Cardiac septum (tissue), 1 donor: ENCODE measurements at regions not wholly inside any gene's neighbourhood (a gene's known extent, or its start where the extent isn't known, plus 50 kb on each side); places are given as distances from the start of the nearest gene placed in this dataset.

ENCODE experiments used
- DNase-seq: peaks from one replicate; pipeline ENCODE4 v3.0.0-alpha.2; 2020; ENCODE audit warnings: low spot score
- intact Hi-C: fragments of 100-400 bp; cut with DNase I; formaldehyde crosslinking; loops from one replicate; pipeline ENCODE4 v1.14.0; 2022
- donor health status: DM: no; HTN: no; CAD: no.

DNA sequence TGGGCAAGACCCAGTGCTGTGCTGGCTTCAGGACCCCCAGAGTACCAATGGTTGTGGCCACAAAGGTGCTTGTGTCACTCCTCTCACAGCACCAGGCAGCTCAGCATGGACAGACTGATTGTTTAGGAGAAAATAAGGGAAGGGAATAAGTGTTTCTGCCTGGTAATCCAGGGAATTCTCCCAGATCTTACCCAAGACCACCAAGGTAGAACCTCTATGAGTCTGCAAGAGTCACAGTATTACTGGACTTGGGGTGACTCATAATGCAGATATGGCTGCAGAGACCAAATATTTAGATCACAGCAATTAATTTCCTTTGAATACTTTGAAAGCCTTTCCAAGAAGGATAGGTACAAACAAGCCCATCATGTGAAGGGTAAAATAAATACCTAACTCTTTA is 1178.3 kb upstream of the FLRT2 start:
- intact Hi-C loops, result no loop called here
- no peak for DNase-seq

DNA sequence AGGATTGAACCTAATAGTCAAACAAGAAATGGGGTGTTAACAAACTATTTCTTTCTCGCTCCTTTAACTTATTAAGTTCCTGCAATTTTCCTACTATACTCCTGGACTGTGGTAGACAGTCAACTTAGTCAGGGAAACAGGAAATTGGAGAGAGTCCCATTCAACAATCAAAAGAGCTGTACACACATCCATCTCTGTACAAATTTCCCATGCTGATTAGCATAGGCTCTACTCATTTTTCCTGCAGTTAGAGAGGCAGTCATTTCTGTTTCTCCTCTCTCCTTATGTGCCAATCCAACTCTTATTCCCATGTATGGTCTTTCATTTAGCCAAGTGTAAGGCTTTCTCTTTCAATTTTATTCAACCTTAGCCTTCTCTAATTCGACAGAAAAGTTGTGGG is 1168.5 kb upstream of the FLRT2 start:
- intact Hi-C loops, result no loop called here
- no peak for DNase-seq

DNA sequence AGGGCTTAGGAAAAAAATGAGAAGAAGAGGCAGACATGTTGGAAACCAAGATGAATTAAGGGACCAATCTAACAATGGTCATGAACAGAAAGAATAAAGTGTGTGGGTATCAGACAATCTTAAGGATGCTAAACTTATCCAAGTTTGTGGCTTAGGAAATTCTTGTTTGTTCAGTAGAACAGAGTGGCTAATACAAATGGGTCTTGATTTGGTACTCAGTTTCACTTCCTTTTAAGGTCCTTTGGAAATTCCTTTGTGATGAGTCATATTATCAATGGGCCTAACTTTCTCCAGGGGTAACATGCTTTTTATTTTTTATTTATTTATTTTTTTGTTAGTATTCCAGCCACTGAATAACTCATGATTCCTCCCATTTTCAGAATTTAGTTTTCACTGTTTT is 1154.7 kb upstream of the FLRT2 start:
- intact Hi-C loops, result no loop called here
- DNase-seq, result no peak

DNA sequence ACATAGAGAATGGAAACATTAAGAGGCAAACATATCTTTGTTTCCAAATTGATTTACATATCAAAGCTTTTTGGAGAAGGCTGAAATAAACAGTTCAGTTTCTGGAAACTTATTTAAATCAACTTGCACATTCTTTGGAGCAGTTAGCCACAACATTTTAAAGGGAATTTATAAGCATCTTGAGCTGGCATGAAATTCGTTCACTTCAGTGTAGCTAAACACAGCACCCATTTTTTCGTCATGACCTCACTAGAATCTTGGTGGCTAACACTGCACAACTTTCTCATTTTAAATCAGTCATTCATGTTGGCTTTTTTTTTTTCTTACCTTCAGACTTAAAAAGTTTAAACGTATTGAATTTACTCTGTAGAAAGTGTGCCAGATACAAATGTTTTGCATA is 1139.9 kb upstream of the FLRT2 start:
- DNase-seq, result no peak

DNA sequence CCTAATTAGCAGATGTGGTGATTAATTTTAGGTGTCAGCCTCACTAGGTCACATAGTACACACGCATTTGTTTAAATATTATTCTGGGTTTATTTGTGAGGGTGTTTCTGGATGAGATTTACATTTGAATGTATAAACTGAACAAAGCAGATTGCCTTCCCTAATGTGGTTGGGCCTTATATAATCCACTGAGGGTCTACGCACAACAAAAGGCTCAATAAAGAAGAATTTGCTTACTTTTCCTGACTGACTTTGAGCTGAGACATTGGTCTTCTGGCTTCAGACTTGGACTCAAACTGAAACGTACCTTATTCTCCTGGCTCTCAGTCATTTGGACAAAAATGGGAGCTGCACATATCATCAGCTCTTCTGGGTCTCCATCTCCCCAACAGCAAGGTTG is 1132.3 kb upstream of the FLRT2 start:
- intact Hi-C loops, result no loop called here
- no peak for DNase-seq

More for the DNA sequence above, 1139.9 kb upstream of the FLRT2 start:
- intact Hi-C loops, result no loop called here

DNA sequence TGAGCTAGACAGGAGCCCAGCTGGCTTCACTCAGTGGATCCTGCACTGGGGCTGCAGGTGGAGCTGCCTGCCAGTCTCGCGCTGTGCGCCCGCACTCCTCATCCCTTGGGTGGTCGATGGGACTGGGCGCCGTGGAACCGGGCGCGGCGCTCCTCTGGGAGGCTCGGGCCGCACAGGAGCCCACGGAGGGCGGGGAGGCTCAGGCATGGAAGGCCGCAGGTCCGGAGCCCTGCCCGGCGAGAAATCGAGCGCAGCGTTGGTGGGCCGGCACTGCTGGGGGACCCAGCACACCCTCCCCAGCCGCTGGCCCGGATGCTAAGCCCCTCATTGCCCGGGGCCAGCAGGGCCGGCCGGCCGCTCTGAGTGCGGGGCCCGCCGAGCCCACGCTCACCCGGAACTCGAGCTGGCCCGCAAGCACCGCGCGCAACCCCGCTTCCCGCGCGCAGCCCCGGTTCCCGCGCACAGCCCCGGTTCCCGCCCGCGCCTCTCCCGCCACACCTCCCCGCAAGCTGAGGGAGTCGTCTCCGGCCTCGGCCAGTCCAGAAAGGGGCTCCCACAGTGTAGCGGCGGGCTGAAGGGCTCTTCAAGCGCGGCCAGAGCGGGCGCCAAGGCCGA is 1130.5 kb upstream of the FLRT2 start:
- DNase-seq, result no peak
- intact Hi-C loops, result no loop called here

DNA sequence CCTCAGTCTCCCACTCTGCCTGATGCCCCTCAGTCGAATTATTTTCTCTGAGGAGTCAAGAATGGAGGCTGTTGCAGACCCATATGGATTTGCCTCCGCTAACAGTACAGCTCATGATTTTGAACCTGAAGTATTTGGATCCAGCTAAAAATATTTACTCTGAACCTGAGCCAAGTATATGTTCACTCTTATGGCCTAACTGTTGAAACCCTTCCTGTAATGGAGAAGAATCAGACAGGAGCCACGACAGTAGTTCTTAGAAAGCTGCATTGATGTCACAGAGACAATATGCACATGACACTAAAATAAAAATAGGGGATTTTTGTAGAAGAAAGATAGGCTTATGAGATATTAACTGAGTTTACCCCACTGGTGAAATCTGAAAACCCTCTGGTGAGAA is 1128.3 kb upstream of the FLRT2 start:
- no peak for DNase-seq
- intact Hi-C loops, result no loop called here

DNA sequence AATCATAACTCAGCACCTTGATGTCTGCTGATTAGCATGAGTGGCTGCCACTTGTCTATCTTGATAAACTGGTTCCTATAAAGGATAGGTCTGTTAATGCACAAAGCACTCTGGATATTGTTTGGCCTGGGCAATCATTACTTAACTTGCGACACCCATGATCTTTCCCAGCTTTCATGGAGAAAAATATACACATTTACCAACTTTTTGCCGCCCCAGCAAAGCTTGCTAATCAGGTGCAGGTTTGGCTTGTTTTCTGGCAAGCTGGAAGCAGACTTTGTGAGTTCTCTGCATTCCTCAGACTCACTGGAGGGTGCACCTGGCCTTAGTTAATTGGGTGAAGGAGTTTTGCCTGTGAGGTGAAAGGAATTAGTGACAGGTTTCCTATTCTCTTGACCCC is 1126.4 kb upstream of the FLRT2 start:
- DNase-seq, result no peak
- intact Hi-C loops, result no loop called here

DNA sequence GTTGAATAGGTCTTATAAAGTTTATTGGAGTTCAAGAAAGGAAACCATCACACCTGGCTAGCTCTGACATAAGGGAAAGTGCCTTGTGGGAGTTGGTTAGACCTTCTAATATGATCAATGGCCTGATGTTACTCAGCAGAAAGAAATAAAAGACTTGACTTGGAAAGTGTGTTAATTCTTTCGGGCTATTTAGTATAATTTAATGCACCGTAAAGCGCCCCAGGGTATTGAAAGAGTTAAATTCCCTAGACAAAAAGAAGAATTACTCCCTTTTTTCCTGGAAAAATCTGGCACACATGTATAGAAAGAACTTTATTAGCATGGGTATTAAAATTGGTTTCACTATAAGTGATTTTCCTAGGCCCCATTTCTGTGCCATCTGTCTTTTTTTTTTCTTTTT is 1125.7 kb upstream of the FLRT2 start:
- intact Hi-C loops, result no loop called here
- DNase-seq, result no peak

DNA sequence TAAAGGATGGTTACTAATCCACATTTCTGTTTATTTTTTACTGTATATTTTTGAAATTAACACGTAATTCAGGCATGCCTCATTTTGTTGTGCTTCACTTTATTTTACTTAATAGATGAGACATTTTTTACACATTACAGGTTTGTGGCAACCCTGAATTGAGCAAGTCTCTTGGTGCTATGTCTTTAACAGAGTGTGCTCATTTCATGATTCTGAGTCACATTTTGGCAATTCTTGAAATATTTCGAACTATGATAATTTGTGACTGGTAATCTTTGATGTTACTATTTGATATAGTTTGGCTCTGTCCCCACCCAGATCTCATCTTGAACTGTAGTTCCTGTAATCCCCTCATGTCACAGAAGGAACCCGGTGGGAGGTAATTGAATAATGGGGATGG is 1120.5 kb upstream of the FLRT2 start:
- DNase-seq, result no peak
- intact Hi-C loops, result no loop called here

DNA sequence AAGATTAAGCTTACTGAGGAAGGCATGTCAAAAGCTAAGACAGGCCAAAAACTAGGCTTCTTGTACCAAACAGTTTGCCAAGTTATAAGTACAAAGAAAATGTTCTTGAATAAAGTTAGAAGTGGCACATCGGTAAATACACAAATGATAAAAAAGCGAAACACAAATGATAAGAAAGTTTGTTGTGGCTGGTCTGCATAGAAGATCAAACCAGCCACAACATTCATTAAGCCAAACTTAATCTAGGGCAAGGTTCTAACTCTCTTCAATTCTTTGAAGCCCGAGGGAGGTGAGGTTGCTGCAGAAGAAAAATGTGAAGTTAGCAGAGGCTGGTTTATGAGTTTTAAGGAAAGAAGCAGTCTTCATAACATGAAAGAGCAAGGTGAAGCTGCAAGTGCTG is 1119.6 kb upstream of the FLRT2 start:
- DNase-seq, result no peak
- intact Hi-C loops, result no loop called here

DNA sequence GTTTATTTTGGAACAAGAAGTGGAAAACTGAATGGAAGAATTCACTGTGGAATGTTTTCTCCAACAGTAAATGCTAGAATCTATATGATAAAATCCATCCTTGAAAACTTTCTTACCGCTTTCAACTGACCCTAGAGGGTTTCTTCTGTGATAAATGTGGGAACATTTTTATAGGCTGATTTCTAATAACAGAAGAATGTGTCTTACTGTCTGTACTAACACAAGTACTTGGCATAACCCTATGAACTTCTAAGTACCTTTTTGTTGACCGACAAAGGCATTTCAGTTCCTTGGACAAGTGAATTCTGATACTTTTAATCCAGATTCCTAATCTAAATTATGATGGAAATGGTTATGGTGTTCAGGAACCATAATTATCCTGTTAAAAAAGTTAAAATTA is 1109.7 kb upstream of the FLRT2 start:
- DNase-seq, result no peak
- intact Hi-C loops, result no loop called here

DNA sequence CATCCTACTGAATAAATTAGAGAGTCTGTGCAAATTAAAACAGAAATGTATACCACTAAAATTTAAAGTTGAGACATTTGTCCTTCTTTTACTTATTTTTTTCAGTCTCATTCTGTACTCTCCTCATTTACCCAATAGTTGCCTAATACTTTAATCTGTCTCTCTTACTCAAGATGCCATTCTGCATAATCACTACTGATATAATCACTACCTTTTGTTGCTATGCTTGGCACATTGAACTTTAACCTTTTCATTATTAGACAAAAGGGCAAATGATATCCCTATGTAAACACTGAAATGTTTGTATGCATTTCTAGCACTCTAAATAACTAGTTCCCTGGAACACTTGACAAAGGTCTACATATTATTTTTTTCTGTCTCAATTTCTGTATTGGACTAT is 1108.3 kb upstream of the FLRT2 start:
- DNase-seq, result no peak
- intact Hi-C loops, result no loop called here

DNA sequence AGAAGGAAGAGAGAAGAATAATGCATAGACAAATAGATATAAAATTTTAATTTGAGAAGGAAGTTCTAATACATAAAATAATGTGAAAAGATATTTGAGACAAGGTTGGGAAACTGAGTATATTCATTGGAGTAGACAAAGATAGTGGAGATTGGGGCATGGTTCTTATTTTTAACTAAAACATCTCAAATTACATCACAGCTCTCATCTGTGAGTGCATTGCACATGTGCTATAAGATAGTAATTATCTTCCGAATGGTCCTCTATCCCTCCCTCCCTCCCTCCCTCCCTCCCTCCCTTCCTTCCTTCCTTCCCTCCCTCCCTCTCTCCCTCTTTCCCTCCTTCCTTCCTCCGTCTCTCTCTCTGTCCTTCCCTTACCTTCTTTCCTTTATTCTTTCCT is 1104.0 kb upstream of the FLRT2 start:
- intact Hi-C loops, result no loop called here
- DNase-seq, result no peak

DNA sequence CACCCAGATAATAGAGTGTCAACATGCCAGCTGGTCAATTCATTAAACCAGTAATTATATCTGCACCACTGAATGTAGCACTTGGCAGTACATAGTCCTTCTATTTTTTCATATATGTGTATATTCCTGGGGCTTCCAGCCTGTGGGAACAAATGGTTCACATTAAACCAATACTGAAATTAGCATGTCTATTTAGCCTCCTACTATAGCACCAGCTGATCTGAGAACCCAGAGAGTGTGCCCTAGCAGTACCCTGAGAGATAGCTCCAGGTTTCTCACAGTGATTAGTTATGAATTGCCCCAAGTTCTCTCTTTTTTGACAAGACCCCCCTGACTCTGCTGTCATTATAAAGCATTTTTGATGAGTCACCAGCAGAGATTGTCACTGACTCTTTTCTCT is 1097.3 kb upstream of the FLRT2 start:
- no peak for DNase-seq
- intact Hi-C loops, result no loop called here

DNA sequence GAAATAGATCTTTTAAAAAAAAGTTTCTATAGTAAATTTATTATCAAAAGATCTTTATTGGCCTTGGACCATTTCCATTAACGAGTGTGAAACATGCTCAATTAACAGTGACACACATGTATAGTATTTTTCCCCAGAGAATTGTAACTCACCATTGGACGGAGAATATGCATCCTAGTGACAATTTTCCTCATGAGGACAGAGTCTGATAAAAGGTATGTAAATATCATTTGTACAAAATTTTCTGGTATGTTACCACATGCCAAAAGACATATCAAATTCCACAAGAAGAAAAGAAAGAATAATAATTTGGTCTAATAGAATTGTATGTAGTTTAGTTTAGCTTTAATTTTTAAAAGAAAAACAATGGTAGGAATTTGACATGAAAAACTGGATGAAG is 1096.0 kb upstream of the FLRT2 start:
- intact Hi-C loops, result no loop called here
- DNase-seq, result no peak

DNA sequence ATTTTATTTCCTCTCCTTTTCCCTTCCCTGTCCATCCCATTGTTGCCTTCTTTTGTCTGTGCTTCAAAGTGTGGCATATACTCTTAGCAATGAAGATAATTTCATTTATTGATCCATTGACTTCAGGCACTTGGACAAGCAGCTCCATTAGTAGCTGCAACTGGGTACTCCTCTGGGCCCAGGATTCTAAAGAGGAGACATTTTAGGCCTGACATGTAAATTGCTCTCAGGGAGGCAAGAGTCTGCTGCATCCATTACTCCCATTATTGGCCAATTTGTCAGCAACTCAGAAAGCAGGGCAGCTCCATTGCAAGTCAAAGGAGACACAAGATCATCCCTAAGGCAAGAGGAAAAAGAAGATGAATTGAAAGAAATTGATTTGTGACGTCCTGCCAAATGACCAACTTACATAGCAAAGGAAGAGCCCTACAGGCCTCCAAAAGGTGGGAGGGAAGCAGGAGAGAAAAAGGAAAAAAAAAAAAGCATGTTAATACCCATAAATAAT is 1094.1 kb upstream of the FLRT2 start:
- intact Hi-C loops, result no loop called here
- no peak for DNase-seq

DNA sequence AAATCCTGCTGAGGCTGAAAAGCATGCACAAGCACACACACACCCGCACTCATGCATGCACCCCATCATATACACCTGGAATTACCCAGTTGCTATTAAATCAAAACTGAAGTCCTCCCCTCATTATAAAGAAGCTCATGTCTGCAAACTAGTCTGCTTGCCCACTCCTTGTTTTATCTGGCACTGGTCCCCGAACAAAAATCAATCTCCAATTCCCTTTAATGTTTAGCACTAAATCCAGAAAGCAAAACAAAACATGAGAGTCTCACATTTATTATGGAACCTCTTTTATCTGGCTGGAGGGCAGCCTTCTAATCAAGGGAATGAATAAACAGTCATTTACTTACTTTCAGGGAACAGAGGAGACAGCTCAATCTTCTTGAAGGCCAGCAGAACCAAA is 1093.4 kb upstream of the FLRT2 start:
- intact Hi-C loops, result no loop called here

DNA sequence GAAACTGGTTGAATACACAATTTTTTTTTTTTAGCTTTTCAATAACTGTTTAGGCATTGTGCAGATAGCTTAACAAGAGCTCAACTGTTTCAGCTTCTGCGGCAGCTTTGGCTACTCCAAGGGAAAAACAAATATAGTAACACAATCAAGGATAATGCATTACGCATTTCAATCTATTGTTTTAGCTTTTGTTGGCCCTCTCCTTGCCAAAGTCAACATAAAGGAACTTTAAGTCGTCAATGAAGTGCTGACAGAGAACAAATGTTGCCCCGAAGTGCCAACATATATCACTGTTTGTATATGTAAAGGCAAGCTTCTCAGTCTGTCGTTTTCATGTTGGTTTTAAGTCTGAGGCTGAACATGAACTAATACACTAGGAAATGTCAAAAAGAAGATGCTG is 1087.4 kb upstream of the FLRT2 start:
- intact Hi-C loops, result no loop called here
- DNase-seq, result no peak

More for the DNA sequence above, 1093.4 kb upstream of the FLRT2 start:
- DNase-seq, result no peak

DNA sequence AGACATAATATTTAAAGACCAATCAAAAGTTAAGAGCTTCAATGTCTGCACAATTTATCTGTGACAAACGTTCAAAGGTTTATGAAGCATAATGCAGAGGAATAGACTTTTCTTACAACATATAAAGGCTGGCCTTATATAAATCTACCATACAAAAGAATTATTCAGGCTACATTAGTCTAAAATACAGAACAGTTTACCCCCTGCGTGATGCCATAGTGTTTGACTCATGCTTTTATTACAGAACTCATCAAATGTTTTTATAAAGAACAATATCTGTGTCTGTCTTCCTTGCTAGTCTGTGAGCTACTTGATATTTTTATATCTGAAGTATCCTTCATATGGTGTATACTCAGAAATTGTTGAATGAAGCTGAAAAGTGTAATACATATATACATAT is 1084.5 kb upstream of the FLRT2 start:
- intact Hi-C loops, result no loop called here
- DNase-seq, result no peak

DNA sequence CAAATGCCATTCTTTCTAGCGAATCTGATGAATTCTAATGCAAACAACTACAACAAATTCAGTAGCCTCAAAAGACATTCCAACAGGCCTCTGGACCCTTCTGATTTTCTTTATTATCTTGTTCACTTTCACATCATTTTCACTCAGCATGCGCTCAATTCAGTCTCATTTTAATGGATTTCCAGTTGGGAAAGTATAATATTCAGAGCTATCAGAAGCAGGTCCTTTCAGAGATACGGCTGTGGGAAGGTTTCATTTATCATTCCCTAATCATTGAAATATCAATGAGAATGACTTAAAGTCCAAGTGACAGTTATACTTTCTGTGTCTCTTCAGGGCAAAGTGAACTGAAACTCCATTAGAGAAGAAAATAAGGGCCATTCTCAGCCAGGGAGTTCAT is 1083.7 kb upstream of the FLRT2 start:
- intact Hi-C loops, result no loop called here
- no peak for DNase-seq

DNA sequence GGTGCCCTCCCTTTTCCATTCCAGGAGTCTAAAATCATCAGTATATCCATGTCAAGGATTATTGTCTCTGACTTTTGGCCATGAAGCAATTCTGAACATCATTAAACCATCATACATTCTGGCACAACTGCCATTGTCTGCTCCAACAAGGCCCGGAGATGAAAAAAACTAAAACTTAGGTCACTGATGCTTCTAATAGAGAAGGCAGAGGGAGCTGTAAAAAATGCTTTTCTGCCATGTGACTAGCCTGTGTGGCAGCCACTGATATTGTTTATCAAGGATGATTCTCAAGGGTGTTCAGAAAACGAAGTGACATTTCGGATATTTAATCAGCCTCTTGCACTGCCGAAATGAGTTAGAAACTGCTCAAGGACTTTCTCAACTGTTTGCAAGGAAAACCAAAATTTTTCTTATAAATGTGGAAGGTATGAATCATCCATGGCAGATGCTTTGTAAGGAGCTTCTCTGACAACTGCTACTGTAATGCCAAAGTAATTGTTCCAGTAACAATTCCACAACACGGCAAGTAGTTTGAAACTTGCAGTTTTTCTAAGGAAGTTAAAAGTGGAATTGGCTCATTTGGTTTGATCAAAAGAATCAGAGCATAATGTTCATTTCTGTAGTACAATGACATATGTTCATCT is 1076.5 kb upstream of the FLRT2 start:
- DNase-seq, result no peak
- intact Hi-C loops, result no loop called here
